SK-N-SH (cell line): ENCODE measurements at regions not wholly inside any gene's neighbourhood (a gene's known extent, or its start where the extent isn't known, plus 50 kb on each side); places are given as distances from the start of the nearest gene placed in this dataset.
A peak's percentile ranks its signal among the peaks of the same experiment; 100 is the strongest.

Source experiments
- CTCF ChIA-PET: fragments of 300-600, 350-600 bp; formaldehyde crosslinking; extraction: SDS; loops from one replicate; lab custom pipeline; 2021; lab: Yijun Ruan, JAX
- POLR2A ChIA-PET: fragments of 350-600 bp; sonication (Branson Sonifier 250); formaldehyde crosslinking; extraction: SDS; loops from one replicate; lab custom pipeline; 2020; ENCODE audit warnings: antibody characterized with exemption, inconsistent platforms; lab: Yijun Ruan, JAX
- DNase-seq: peaks from one replicate; pipeline ENCODE4 v3.0.0; 2012
- H2AFZ ChIP-seq: fragments of 200-600 bp; sonication (generic); 2 replicates; pipeline ENCODE4 v1.8.1; 2016; ENCODE audit warnings: antibody characterized with exemption, mild to moderate bottlenecking, low read depth
- H3F3A ChIP-seq: fragments of 200-600 bp; sonication (generic); replicated peaks from 2 replicates; pipeline ENCODE3; 2016; ENCODE audit warnings: antibody characterized with exemption, mild to moderate bottlenecking; ENCODE audit not compliant: insufficient read depth
- H3K27ac ChIP-seq, 2 experiments: fragments of 200-500 bp in 1 of 2; fragments of 200-600 bp in 1 of 2; sonication (Bioruptor generic) in 1 of 2; sonication (generic), shearing (Covaris generic) in 1 of 2; 2 replicates each; pipeline versions ENCODE4 v1.5.1 to v1.6.1; 2014 to 2016; ENCODE audit warnings: low read depth in 2 of 2, inconsistent platforms in 1 of 2, low read length in 1 of 2, mild to moderate bottlenecking in 1 of 2, mixed read lengths in 1 of 2
- H3K27me3 ChIP-seq: fragments of 200-600 bp; sonication (generic), shearing (Covaris generic); 2 replicates; pipeline ENCODE4 v1.6.1; 2016; ENCODE audit warnings: mixed run types; ENCODE audit not compliant: insufficient read depth
- H3K36me3 ChIP-seq, 2 experiments: fragments of 200-500 bp in 1 of 2; fragments of 200-600 bp in 1 of 2; sonication (Bioruptor generic) in 1 of 2; sonication (generic) in 1 of 2; replicated peaks in 1 of 2; 2 replicates each; pipeline versions ENCODE3 to v1.5.1; 2014 to 2016; ENCODE audit warnings: low read length in 1 of 2, mild to moderate bottlenecking in 1 of 2; ENCODE audit not compliant: insufficient read depth in 2 of 2, control insufficient read depth in 1 of 2
- H3K4me1 ChIP-seq, 2 experiments: fragments of 200-500 bp in 1 of 2; fragments of 200-600 bp in 1 of 2; sonication (Bioruptor generic) in 1 of 2; sonication (generic), shearing (Covaris generic) in 1 of 2; 2 replicates each; pipeline versions ENCODE4 v1.5.1 to v1.6.1; 2014 to 2016; ENCODE audit warnings: low read depth in 1 of 2, low read length in 1 of 2, mixed run types in 1 of 2; ENCODE audit not compliant: insufficient read depth in 2 of 2, control insufficient read depth in 1 of 2
- H3K4me2 ChIP-seq: fragments of 200-600 bp; sonication (generic), shearing (Covaris generic); 2 replicates; pipeline ENCODE4 v1.6.1; 2017; ENCODE audit warnings: mixed run types
- H3K4me3 ChIP-seq, 2 experiments: fragments of 200-500 bp in 1 of 2; fragments of 200-600 bp in 1 of 2; sonication (Bioruptor generic) in 1 of 2; sonication (generic), shearing (Covaris generic) in 1 of 2; 2 replicates each; pipeline versions ENCODE4 v1.5.1 to v1.8.1; 2014 to 2016; ENCODE audit warnings: low read depth in 2 of 2, inconsistent platforms in 1 of 2, low read length in 1 of 2, mild to moderate bottlenecking in 1 of 2, mixed read lengths in 1 of 2, moderate library complexity in 1 of 2
- H3K79me2 ChIP-seq: fragments of 200-600 bp; sonication (generic); 2 replicates; pipeline ENCODE4 v1.8.1; 2017; ENCODE audit warnings: mild to moderate bottlenecking; ENCODE audit not compliant: insufficient read depth
- H3K9ac ChIP-seq: fragments of 200-600 bp; sonication (generic); 2 replicates; pipeline ENCODE4 v1.6.1; 2017; ENCODE audit warnings: mixed run types
- H3K9me2 ChIP-seq: fragments of 200-600 bp; sonication (generic); 2 replicates; pipeline ENCODE4 v1.6.1; 2017; ENCODE audit warnings: mixed run types
- H3K9me3 ChIP-seq: fragments of 200-600 bp; sonication (generic); 2 replicates; pipeline ENCODE4 v1.6.1; 2017; ENCODE audit warnings: mixed run types, mild to moderate bottlenecking, moderate library complexity
- H4K20me1 ChIP-seq: fragments of 200-600 bp; sonication (generic); 2 replicates; pipeline ENCODE4 v1.6.1; 2017; ENCODE audit warnings: mild to moderate bottlenecking, mixed run types; ENCODE audit not compliant: insufficient read depth
- CTCF ChIP-seq: fragments of 200-600 bp; sonication (generic); IDR thresholded peaks from 2 replicates; pipeline ENCODE4 v1.6.1; 2017; ENCODE audit warnings: antibody characterized with exemption, mild to moderate bottlenecking, moderate library complexity
- FOSL2 ChIP-seq: IDR thresholded peaks from 2 replicates; pipeline ENCODE4 v1.4.0; 2012; ENCODE audit warnings: low read depth, mild to moderate bottlenecking, moderate library complexity, borderline replicate concordance
- FOXJ3 ChIP-seq: sonication (generic); formaldehyde crosslinking; IDR thresholded peaks from 2 replicates; pipeline ENCODE4 v1.5.1; 2020; ENCODE audit warnings: mild to moderate bottlenecking, missing genetic modification reagents
- JUND ChIP-seq: IDR thresholded peaks from 2 replicates; pipeline ENCODE4 v1.4.0; 2012
- MEF2A ChIP-seq: IDR thresholded peaks from 2 replicates; pipeline ENCODE4 v1.4.0; 2012; ENCODE audit warnings: low read depth, borderline replicate concordance
- MXI1 ChIP-seq: IDR thresholded peaks from 2 replicates; pipeline ENCODE4 v1.6.1; 2012; ENCODE audit warnings: mild to moderate bottlenecking, low read depth, low read length, improper control_type of control experiment
- NFIC ChIP-seq: IDR thresholded peaks from 2 replicates; pipeline ENCODE4 v1.4.0; 2012; ENCODE audit warnings: borderline replicate concordance
- POLR2AphosphoS5 ChIP-seq: IDR thresholded peaks from 2 replicates; pipeline ENCODE4 v1.6.1; 2012; ENCODE audit warnings: low read depth, low read length
- RAD21 ChIP-seq: IDR thresholded peaks from 2 replicates; pipeline ENCODE4 v1.6.1; 2012; ENCODE audit warnings: mild to moderate bottlenecking, low read length
- RFX5 ChIP-seq: IDR thresholded peaks from 2 replicates; pipeline ENCODE4 v1.6.1; 2012; ENCODE audit warnings: mild to moderate bottlenecking, improper control_type of control experiment, low read length
- SMC3 ChIP-seq: IDR thresholded peaks from 2 replicates; pipeline ENCODE4 v1.6.1; 2012; ENCODE audit warnings: low read depth, low read length, improper control_type of control experiment
- TCF12 ChIP-seq: IDR thresholded peaks from 2 replicates; pipeline ENCODE4 v1.4.0; 2012
- WGBS: methylation state at CpG from one replicate; pipeline ENCODE4 v1.1.6; 2017; ENCODE audit warnings: low lambda C conversion rate; 5-methylcytosine and 5-hydroxymethylcytosine counted together
- TF ChIP-seq, protein P1 (sequence below): fragments of 150-350 bp; IDR thresholded peaks from 2 replicates; pipeline ENCODE4 v1.6.1; 2016; ENCODE audit warnings: mild to moderate bottlenecking, low read depth, low read length
- TF ChIP-seq, protein P2 (sequence below): IDR thresholded peaks from 2 replicates; pipeline ENCODE4 v1.6.1; 2012; ENCODE audit warnings: mild to moderate bottlenecking, low read depth, low read length, moderate library complexity

- no peak for DNase-seq
- CTCF ChIA-PET: interaction anchor here (0.8 kb wide), 1 partner anchor 15 kb away, joined by 3 read pairs; no protein-coding TSS in a partner anchor
- Histone ChIP-seq H2AFZ (no peak overlapping the region), H3K27ac (no peak overlapping the region), H3K27me3 (no peaks in the 10 kb centered on the region), H3F3A (no peaks in the 10 kb centered on the region), H3K9me3 (no peaks in the 10 kb centered on the region), H3K9ac (no peak overlapping the region), H4K20me1 (no peaks in the 10 kb centered on the region), H3K9me2 (no peaks in the 10 kb centered on the region), H3K79me2 (no peaks in the 10 kb centered on the region), H3K4me2 (no peak overlapping the region), H3K36me3 (no peaks in the 10 kb centered on the region), H3K4me3 (no peak overlapping the region), H3K4me1 (no peaks in the 10 kb centered on the region)
- WGBS: 0% methylated on average over 1 of the region's 1 CpG
- TF ChIP-seq TCF12 (peak; percentile 49), POLR2AphosphoS5 (no peak), FOXJ3 (no peak), RAD21 (no peak), MEF2A (no peak), NFIC (0 out of 2 replicates have a peak, but pooled peaks have one; percentile 20)
- POLR2A ChIA-PET: no interaction called here
Observed at GRCh38 chr5:13408616-13409015, 535.9 kb downstream of the DNAH5 start.

- POLR2A ChIA-PET: no interaction called here
- Histone ChIP-seq H3K9ac (no peak overlapping the region), H3K4me3 (no peak overlapping the region), H3F3A (no peaks in the 10 kb centered on the region), H3K9me3 (no peaks in the 10 kb centered on the region), H3K79me2 (no peaks in the 10 kb centered on the region), H3K36me3 (no peaks in the 10 kb centered on the region), H3K27ac (no peak overlapping the region), H2AFZ (no peak overlapping the region), H3K4me2 (no peak overlapping the region), H4K20me1 (no peaks in the 10 kb centered on the region), H3K27me3 (no peaks in the 10 kb centered on the region), H3K4me1 (no peaks in the 10 kb centered on the region), H3K9me2 (no peaks in the 10 kb centered on the region)
- DNase-seq: no peak
- CTCF ChIA-PET: no interaction called here
- no peak for TF ChIP-seq JUND
- TF ChIP-seq, protein P1, sequence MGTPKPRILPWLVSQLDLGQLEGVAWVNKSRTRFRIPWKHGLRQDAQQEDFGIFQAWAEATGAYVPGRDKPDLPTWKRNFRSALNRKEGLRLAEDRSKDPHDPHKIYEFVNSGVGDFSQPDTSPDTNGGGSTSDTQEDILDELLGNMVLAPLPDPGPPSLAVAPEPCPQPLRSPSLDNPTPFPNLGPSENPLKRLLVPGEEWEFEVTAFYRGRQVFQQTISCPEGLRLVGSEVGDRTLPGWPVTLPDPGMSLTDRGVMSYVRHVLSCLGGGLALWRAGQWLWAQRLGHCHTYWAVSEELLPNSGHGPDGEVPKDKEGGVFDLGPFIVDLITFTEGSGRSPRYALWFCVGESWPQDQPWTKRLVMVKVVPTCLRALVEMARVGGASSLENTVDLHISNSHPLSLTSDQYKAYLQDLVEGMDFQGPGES: no peak
- no peak for TF ChIP-seq FOSL2
- TF ChIP-seq SMC3: no peak
- no peak for TF ChIP-seq MXI1
- TF ChIP-seq CTCF: no peak
- TF ChIP-seq, protein P2, sequence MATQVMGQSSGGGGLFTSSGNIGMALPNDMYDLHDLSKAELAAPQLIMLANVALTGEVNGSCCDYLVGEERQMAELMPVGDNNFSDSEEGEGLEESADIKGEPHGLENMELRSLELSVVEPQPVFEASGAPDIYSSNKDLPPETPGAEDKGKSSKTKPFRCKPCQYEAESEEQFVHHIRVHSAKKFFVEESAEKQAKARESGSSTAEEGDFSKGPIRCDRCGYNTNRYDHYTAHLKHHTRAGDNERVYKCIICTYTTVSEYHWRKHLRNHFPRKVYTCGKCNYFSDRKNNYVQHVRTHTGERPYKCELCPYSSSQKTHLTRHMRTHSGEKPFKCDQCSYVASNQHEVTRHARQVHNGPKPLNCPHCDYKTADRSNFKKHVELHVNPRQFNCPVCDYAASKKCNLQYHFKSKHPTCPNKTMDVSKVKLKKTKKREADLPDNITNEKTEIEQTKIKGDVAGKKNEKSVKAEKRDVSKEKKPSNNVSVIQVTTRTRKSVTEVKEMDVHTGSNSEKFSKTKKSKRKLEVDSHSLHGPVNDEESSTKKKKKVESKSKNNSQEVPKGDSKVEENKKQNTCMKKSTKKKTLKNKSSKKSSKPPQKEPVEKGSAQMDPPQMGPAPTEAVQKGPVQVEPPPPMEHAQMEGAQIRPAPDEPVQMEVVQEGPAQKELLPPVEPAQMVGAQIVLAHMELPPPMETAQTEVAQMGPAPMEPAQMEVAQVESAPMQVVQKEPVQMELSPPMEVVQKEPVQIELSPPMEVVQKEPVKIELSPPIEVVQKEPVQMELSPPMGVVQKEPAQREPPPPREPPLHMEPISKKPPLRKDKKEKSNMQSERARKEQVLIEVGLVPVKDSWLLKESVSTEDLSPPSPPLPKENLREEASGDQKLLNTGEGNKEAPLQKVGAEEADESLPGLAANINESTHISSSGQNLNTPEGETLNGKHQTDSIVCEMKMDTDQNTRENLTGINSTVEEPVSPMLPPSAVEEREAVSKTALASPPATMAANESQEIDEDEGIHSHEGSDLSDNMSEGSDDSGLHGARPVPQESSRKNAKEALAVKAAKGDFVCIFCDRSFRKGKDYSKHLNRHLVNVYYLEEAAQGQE: no peak
- no peak for TF ChIP-seq RFX5
- no peak for TF ChIP-seq POLR2AphosphoS5
Observed at GRCh38 chr5:13403351-13403750, 541.1 kb downstream of the DNAH5 start.
